ENCODE measurements at regions not wholly inside any gene's neighbourhood (a gene's known extent, or its start where the extent isn't known, plus 50 kb on each side); places are given as distances from the start of the nearest gene placed in this dataset.
"Not testable (repeated sequence)": the region's sequence is repeated elsewhere in the genome, so short reads cannot be mapped to it uniquely, and the experiment has no call there.

DNA sequence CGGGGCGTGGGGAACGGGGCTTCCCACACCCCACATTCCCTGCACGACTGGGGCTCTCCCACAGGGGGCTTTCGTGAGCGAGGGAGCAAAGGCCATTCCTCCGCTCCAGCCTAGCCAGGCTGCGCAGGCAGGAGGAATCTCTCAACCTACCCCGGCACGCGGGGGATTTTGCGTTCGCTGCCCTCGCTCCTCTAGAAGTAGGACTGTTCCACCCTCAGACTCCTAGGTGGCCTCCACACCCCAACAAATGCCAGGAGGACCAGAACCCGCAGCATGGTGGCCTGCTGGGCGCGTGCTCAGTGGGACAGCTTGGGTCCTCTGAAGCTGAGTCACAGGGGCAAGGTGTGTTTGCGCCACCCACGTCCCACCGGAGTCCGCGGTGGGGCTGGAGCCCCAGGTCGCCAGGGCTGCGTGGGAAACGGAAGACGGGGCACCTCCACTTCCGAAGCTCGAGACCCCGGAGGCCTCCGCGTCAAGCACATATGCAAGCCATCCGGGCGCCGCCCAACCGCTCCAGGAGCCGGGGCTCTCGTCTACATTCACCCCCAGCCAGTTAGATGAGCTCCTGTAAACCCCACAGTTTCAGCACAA lies 1938.5 kb upstream of the DEFB115 start:
- Mint-ChIP-seq H3K27me3 (no peaks in the 10 kb centered on the region), H3K27ac (no peak overlapping the region), H3K36me3 (ENCODE audit: insufficient read depth) (peaks cover 3% of the 10 kb centered on the region), H3K4me3 (ENCODE audit: low read depth) (no peak overlapping the region), H3K4me1 (ENCODE audit: low read depth) (no peaks in the 10 kb centered on the region), H3K9me3 (ENCODE audit: low read depth) (peaks cover 21% of the 10 kb centered on the region)
- TF ChIP-seq, protein P1, sequence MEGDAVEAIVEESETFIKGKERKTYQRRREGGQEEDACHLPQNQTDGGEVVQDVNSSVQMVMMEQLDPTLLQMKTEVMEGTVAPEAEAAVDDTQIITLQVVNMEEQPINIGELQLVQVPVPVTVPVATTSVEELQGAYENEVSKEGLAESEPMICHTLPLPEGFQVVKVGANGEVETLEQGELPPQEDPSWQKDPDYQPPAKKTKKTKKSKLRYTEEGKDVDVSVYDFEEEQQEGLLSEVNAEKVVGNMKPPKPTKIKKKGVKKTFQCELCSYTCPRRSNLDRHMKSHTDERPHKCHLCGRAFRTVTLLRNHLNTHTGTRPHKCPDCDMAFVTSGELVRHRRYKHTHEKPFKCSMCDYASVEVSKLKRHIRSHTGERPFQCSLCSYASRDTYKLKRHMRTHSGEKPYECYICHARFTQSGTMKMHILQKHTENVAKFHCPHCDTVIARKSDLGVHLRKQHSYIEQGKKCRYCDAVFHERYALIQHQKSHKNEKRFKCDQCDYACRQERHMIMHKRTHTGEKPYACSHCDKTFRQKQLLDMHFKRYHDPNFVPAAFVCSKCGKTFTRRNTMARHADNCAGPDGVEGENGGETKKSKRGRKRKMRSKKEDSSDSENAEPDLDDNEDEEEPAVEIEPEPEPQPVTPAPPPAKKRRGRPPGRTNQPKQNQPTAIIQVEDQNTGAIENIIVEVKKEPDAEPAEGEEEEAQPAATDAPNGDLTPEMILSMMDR (IDR thresholded peaks at IDR 0.05; ENCODE audit: unreplicated experiment) = no peak
- DNase-seq (ENCODE audit: low spot score, unreplicated experiment) = no peak

DNA sequence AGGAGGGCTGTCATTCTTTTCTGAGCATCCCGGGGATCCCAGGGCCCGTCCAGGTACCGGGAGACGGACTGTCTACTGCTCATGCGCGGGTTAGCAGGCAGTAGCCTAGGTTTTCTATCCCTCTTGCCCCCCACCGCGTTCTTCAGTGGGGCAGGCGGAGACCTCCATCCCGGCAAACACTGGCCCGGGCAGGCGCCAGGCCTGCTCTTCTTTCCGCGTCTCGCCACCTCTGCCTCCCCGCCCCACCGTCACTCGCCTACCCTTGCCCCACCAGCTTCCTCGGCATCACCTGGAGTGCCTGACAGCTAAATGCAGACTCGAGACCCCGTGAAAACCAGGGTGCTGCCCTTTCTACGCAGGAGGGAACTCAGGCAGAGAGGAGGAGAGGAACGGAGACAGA lies 1937.7 kb upstream of the DEFB115 start:
- Mint-ChIP-seq H3K4me1 (ENCODE audit: low read depth) (no peaks in the 10 kb centered on the region), H3K36me3 (ENCODE audit: insufficient read depth) (peaks cover 1% of the 10 kb centered on the region)
- TF ChIP-seq, protein P1 (IDR thresholded peaks at IDR 0.05; ENCODE audit: unreplicated experiment) = no peak

DNA sequence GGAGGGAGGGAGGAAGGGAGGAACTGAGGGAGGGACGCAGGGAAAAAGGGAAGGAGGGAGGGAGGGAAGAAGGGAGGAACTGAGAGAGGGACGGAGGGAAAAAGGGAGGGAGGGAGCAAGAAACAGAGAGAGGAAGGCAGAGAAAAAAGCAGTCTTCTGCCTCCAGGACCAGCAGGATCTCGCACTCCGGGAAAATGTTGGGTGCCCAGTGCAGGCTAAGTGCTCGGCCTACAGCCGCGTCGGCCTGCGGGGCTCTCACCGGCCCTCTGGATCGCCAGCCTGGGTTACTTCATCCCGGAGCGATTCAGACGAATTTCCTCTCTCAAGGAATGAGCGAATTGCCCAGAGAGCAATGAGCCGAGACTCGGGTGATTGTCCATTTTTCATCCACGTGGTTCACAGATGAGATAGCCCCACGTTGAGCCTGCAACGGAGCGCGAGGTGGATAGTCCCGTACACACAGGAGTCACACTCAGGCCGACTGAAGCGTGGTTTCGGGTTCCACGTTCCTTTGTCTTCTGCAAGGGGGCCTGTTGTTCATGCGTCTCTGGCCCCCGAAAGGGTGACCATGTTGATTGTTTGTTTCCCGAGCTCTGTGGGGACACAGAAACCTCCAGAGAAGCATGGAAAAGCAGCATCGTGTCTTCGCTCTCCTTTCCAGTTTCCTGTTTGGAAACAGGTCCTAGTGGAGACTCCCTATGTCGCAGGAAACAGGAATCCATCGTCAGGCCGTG lies 1937.1 kb upstream of the DEFB115 start:
- H3K4me3 Mint-ChIP-seq (ENCODE audit: low read depth); H3K4me1 Mint-ChIP-seq (ENCODE audit: low read depth); H3K27me3 Mint-ChIP-seq; H3K27ac Mint-ChIP-seq; H3K36me3 Mint-ChIP-seq (ENCODE audit: insufficient read depth); DNase-seq (ENCODE audit: low spot score, unreplicated experiment): not testable (repeated sequence)
- peaks cover 15% of the 10 kb centered on the region for H3K9me3 Mint-ChIP-seq (ENCODE audit: low read depth)

More for the DNA sequence above, 1937.7 kb upstream of the DEFB115 start:
- Mint-ChIP-seq H3K4me3 (ENCODE audit: low read depth) (no peak overlapping the region), H3K27me3 (no peaks in the 10 kb centered on the region), H3K9me3 (ENCODE audit: low read depth) (peaks cover 15% of the 10 kb centered on the region), H3K27ac (no peak overlapping the region)
- no peak for DNase-seq (ENCODE audit: low spot score, unreplicated experiment)

DNA sequence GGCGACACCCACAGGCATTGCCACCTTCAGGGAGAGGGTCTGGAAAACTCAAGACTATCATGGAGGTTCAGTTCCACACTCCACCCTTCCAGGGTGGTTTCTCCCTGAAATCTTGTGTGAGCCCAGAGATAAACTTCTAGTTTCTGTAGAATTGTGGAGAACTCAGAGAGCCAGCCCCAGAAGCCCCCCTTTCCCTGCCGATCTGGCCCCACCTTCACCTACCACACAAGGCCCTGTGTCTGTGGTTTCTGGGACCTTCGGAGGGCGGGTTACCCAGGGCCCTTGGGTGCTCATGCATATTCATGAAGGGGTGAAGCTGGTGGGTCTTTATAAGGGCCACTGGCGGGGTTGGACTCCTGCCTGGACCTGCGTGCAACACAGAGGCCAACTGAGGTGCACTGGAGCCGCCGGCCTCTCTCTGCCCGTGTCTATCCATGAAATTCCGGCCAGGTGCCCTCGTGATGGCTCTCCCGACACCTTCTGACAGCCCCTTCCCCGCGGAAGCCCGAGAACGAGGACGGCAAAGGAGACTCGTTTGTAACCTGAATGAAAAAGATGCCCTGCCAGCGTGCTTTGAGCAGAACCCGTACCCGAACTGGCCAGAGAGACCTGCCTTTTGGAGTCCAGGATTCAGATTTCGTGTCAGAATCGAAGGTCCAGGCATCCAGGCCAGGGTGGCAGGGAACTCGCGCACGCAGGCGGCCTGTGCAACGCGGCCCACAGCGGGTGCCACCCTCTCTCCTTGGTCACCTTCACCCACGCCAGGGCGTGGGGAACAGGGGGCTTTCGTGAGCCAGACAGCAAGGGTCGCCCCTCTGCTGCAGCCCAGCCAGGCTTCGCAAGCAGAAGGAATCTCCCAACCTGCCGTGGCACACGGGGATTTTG lies 1933.6 kb upstream of the DEFB115 start:
- H3K27ac Mint-ChIP-seq; DNase-seq (ENCODE audit: low spot score, unreplicated experiment); H3K4me1 Mint-ChIP-seq (ENCODE audit: low read depth); H3K36me3 Mint-ChIP-seq (ENCODE audit: insufficient read depth); H3K27me3 Mint-ChIP-seq; H3K4me3 Mint-ChIP-seq (ENCODE audit: low read depth): not testable (repeated sequence)
- H3K9me3 Mint-ChIP-seq (ENCODE audit: low read depth) = peaks cover 33% of the 10 kb centered on the region

DNA sequence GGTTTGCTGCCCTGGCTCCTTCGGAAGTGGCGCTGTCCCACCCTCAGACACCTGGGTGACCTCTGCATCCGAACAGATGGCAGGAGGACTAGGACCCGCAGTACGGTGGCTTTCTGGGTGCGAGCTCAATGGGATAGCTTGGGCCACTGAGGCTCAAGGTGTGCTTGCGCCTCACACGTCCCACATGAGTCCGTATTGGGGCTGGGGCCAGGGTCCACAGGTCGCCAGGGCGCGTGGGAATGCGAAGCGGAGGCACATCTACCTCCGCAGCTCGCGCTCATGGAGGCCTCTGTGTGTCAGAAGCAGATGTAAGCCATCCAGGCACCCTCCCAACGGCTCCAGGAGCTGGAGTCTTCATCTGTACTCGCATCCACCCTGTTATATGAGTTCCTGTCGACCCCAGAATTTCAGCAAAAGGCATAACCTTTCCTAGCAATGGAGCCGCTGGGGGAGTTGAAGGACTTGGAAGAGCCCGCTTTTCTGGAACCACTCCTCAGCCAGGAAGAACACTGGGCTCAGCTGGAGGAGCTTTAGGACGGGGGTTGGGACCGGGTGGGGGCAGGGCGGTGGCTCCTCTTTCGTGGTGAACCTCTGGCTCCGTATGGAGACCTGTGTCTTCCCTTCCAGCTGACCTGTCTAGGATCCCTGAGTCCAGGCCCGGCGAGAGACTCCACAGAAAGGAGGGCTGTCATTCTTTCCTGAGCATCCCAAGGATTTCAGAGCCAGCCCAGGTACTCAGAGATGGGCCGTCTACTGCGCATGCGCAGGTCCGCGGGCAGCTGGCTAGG lies 1932.8 kb upstream of the DEFB115 start:
- H3K27me3 Mint-ChIP-seq = not testable (repeated sequence)
- peaks cover 36% of the 10 kb centered on the region for H3K9me3 Mint-ChIP-seq (ENCODE audit: low read depth)

DNA sequence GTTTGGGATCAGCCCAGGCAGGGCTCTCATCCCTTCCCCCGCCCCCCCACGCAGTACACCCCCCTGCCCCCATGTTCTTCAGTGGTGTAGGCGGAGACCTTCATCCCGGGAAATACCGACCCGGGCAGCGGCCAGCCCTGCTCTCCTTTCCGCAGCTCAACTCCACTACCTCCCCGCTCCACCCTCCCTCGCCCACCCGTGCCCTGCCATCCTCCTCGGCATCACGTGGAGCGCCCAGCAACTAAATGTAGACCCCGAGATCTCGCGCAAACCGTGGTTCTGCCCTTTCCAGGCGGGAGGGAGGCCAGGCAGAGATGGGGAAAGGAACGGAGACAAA lies 1932.2 kb upstream of the DEFB115 start:
- peaks cover 9% of the 10 kb centered on the region for H3K36me3 Mint-ChIP-seq (ENCODE audit: insufficient read depth)
- H3K4me3 Mint-ChIP-seq (ENCODE audit: low read depth) = no peak overlapping the region
- H3K27me3 Mint-ChIP-seq = no peaks in the 10 kb centered on the region
- no peak overlapping the region for H3K27ac Mint-ChIP-seq
- DNase-seq (ENCODE audit: low spot score, unreplicated experiment) = no peak
- TF ChIP-seq, protein P1 (IDR thresholded peaks at IDR 0.05; ENCODE audit: unreplicated experiment) = no peak
- no peaks in the 10 kb centered on the region for H3K4me1 Mint-ChIP-seq (ENCODE audit: low read depth)
- H3K9me3 Mint-ChIP-seq (ENCODE audit: low read depth) = peaks cover 41% of the 10 kb centered on the region

More for the DNA sequence above, 1932.8 kb upstream of the DEFB115 start:
- not testable (repeated sequence) for H3K4me3 Mint-ChIP-seq (ENCODE audit: low read depth); H3K27ac Mint-ChIP-seq; DNase-seq (ENCODE audit: low spot score, unreplicated experiment); H3K4me1 Mint-ChIP-seq (ENCODE audit: low read depth); H3K36me3 Mint-ChIP-seq (ENCODE audit: insufficient read depth)

DNA sequence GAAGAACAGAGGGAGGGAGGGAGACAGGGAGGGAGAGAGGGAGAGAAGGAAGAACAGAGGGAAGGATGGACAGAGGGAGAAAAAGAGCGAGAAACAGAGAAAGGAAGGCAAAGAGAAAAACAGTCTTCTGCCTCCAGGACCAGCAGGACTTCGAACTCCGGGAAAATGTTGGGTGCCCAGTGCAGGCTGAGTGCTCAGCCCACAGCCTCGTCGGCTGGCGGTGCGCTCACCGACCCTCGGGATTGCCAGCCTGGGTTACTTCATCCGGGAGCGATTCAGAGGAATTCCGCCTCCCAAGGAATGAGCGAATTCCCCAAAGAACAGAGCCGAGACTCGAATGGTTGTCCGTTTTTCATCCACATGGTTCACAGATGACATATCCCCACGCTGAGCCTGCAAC lies 1931.7 kb upstream of the DEFB115 start:
- H3K4me1 Mint-ChIP-seq (ENCODE audit: low read depth); H3K27ac Mint-ChIP-seq; H3K4me3 Mint-ChIP-seq (ENCODE audit: low read depth); H3K27me3 Mint-ChIP-seq; DNase-seq (ENCODE audit: low spot score, unreplicated experiment): not testable (repeated sequence)
- peaks cover 13% of the 10 kb centered on the region for H3K36me3 Mint-ChIP-seq (ENCODE audit: insufficient read depth)
- peaks cover 46% of the 10 kb centered on the region for H3K9me3 Mint-ChIP-seq (ENCODE audit: low read depth)

Measured in progenitor cell of endocrine pancreas (in vitro differentiated cells).